Germinal center (tissue), 1 donor: ENCODE measurements at regions not wholly inside any gene's neighbourhood (a gene's known extent, or its start where the extent isn't known, plus 50 kb on each side); places are given as distances from the start of the nearest gene placed in this dataset.
"Not testable (repeated sequence)": the region's sequence is repeated elsewhere in the genome, so short reads cannot be mapped to it uniquely, and the experiment has no call there.

ENCODE experiments used
- DNase-seq: peaks from one replicate; pipeline ENCODE4 v3.0.0; 2012; ENCODE audit warnings: mixed read lengths, low spot score

GRCh38 chr2:47652061-47652690, 81.4 kb upstream of the KCNK12 start:
- no peak for DNase-seq

GRCh38 chr2:47651296-47651695, 80.5 kb upstream of the KCNK12 start:
- DNase-seq = no peak

GRCh38 chr2:47650001-47650535, 79.3 kb upstream of the KCNK12 start:
- no peak for DNase-seq

- no peak for DNase-seq
Observed at GRCh38 chr2:47645246-47645645, 74.5 kb upstream of the KCNK12 start.

GRCh38 chr2:47644351-47644750, 73.6 kb upstream of the KCNK12 start:
- DNase-seq = no peak

- DNase-seq = no peak
Observed at GRCh38 chr2:47641366-47641765, 70.6 kb upstream of the KCNK12 start.

- DNase-seq = no peak
Observed at GRCh38 chr2:47640356-47640755, 69.6 kb upstream of the KCNK12 start.

- no peak for DNase-seq
Observed at GRCh38 chr2:47639467-47639866, 68.7 kb upstream of the KCNK12 start.

GRCh38 chr2:47638430-47638829, 67.6 kb upstream of the KCNK12 start:
- no peak for DNase-seq

GRCh38 chr2:47636596-47637264, 65.9 kb upstream of the KCNK12 start:
- no peak for DNase-seq

GRCh38 chr2:47636176-47636575, 65.4 kb upstream of the KCNK12 start:
- DNase-seq = no peak

GRCh38 chr2:47632754-47633153, 62.0 kb upstream of the KCNK12 start:
- no peak for DNase-seq

- DNase-seq = no peak
Observed at GRCh38 chr2:47631792-47632398, 61.1 kb upstream of the KCNK12 start.

GRCh38 chr2:47631306-47631705, 60.5 kb upstream of the KCNK12 start:
- DNase-seq = no peak

- no peak for DNase-seq
Observed at GRCh38 chr2:47629501-47630460, 59.0 kb upstream of the KCNK12 start.

- DNase-seq = no peak
Observed at GRCh38 chr2:47628904-47629303, 58.1 kb upstream of the KCNK12 start.

- no peak for DNase-seq
Observed at GRCh38 chr2:47626664-47627063, 55.9 kb upstream of the KCNK12 start.

- DNase-seq = not testable (repeated sequence)
Observed at GRCh38 chr2:47623140-47623539, 52.4 kb upstream of the KCNK12 start.

GRCh38 chr2:47620770-47621437, 50.1 kb upstream of the KCNK12 start:
- DNase-seq = no peak
